Activated CD8-positive, alpha-beta T cell treated with anti-CD3 and anti-CD28 coated beads for 36 hours (primary cell): ENCODE measurements at regions not wholly inside any gene's neighbourhood (a gene's known extent, or its start where the extent isn't known, plus 50 kb on each side); places are given as distances from the start of the nearest gene placed in this dataset.

Experiments used
- ATAC-seq: fragments of 200-7000 bp; cut with Tn5 transposase; one replicate; pipeline ENCODE4 v1.10.0; 2021; ENCODE audit warnings: mild to moderate bottlenecking, moderate library complexity
- CTCF ChIA-PET: fragments of 350-600 bp; sonication (Branson Sonifier 250); formaldehyde crosslinking; loops from one replicate; lab custom pipeline; 2021; ENCODE audit warnings: antibody characterized with exemption; lab: Charles Lee
- POLR2A ChIA-PET: fragments of 350-600 bp; sonication (Branson Sonifier 250); formaldehyde crosslinking; loops from one replicate; lab custom pipeline; 2021; ENCODE audit warnings: antibody characterized with exemption; lab: Charles Lee
- DNase-seq: peaks from one replicate; pipeline ENCODE4 v3.0.0-alpha.2; 2020
- H3K27ac Mint-ChIP-seq: one replicate; pipeline ENCODE4 v1.8.0; 2021; ENCODE audit warnings: mild to moderate bottlenecking, mixed read lengths
- H3K27me3 Mint-ChIP-seq: one replicate; pipeline ENCODE4 v1.8.0; 2021; ENCODE audit warnings: mixed read lengths
- H3K36me3 Mint-ChIP-seq: one replicate; pipeline ENCODE4 v1.8.0; 2021; ENCODE audit warnings: low read depth, mixed read lengths
- H3K4me1 Mint-ChIP-seq: one replicate; pipeline ENCODE4 v1.8.0; 2021; ENCODE audit warnings: low read depth, mixed read lengths
- H3K4me3 Mint-ChIP-seq: one replicate; pipeline ENCODE4 v1.8.0; 2021; ENCODE audit warnings: mild to moderate bottlenecking, moderate library complexity, mixed read lengths
- H3K9me3 Mint-ChIP-seq: one replicate; pipeline ENCODE4 v1.8.0; 2021; ENCODE audit warnings: mixed read lengths
- CTCF ChIP-seq: fragments of 200-600 bp; IDR thresholded peaks from one replicate; pipeline ENCODE4 v1.8.0; 2022; ENCODE audit warnings: antibody characterized with exemption, mild to moderate bottlenecking
- intact Hi-C: fragments of 100-400 bp; cut with micrococcal nuclease; formaldehyde crosslinking; loops from one replicate; pipeline ENCODE4 v1.10.0; 2022

DNA sequence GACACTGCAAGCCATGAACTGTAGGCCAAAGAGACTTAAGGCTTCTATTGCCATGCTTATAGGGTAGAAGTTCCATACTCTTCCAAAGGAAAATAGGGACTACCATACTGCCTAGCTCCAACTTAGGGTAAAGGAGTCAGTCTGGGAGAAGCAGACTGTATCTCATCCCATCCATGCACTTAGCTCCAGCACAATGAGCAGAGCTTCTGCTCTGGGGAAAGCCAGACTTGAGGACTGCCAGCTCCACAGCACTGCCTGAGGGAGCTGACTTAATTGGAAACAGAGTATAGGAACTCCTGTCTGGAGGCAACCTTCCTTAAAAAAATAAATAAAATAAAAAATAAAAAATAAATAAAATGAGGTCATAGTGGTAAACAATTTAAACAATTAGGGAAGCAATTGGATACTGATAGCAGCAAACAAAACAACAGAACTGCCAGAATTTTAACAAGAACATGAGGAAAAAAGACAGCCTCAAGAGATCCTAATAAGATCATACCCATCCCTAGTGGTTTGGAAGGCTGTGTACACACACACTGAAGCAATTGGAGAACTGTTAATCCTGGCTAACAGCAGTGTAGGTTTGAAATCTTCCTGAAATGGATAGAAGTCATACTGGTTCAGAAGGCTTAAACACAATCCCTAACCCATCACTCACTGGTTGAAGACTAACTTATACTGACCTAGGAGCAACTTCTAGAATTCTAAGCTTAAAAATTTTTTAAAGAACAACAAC is 550.1 kb downstream of the TBC1D4 start:
- no peak overlapping the region for H3K27ac Mint-ChIP-seq
- ChIA-PET CTCF (no interaction called here), POLR2A (no interaction called here)
- H3K27me3 Mint-ChIP-seq, result peaks cover 7% of the 10 kb centered on the region
- DNase-seq (no peak), ATAC-seq (no peak)
- intact Hi-C loops, result no loop called here
- no peaks in the 10 kb centered on the region for H3K4me1 Mint-ChIP-seq
- H3K36me3 Mint-ChIP-seq, result no peaks in the 10 kb centered on the region
- TF ChIP-seq CTCF, result no peak
- peaks cover 5% of the 10 kb centered on the region for H3K9me3 Mint-ChIP-seq
- no peak overlapping the region for H3K4me3 Mint-ChIP-seq

- DNase-seq (no peak), ATAC-seq (no peak)
- H3K27me3 Mint-ChIP-seq, result peaks cover 7% of the 10 kb centered on the region
- no peak overlapping the region for H3K4me3 Mint-ChIP-seq
- CTCF ChIA-PET, result no interaction called here
- intact Hi-C loops, result no loop called here
- H3K27ac Mint-ChIP-seq, result no peak overlapping the region
- no peak for TF ChIP-seq CTCF
- H3K4me1 Mint-ChIP-seq, result no peaks in the 10 kb centered on the region
- no peaks in the 10 kb centered on the region for H3K36me3 Mint-ChIP-seq
- POLR2A ChIA-PET, result no interaction called here
- H3K9me3 Mint-ChIP-seq, result peaks cover 5% of the 10 kb centered on the region
These were observed 551.4 kb downstream of the TBC1D4 start for GRCh38 chr13:74930402-74931165.

DNA sequence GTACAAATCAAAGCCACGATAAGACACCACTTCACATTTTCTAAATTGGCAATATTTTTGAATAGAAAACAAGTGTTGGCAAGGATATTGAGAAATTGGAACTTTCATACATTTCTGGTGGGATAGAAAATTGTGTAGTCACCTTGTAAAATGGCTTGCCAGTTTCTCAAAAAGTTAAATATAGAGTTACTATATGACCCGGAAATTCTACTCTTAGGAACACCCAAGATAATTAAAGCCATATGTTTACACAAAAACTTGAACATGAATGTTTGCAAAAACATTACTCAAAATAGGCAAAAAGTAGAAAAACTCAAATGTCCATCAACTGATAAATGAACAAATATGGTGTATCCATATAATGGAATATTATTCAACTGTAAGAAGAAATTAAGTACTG is 552.5 kb downstream of the TBC1D4 start:
- no peak overlapping the region for H3K27ac Mint-ChIP-seq
- ATAC-seq (no peak), DNase-seq (no peak)
- ChIA-PET POLR2A (no interaction called here), CTCF (no interaction called here)
- H3K9me3 Mint-ChIP-seq, result peaks cover 5% of the 10 kb centered on the region
- no peak for TF ChIP-seq CTCF
- intact Hi-C loops, result no loop called here
- no peaks in the 10 kb centered on the region for H3K4me1 Mint-ChIP-seq
- H3K4me3 Mint-ChIP-seq, result no peak overlapping the region
- no peaks in the 10 kb centered on the region for H3K36me3 Mint-ChIP-seq
- H3K27me3 Mint-ChIP-seq, result peaks cover 7% of the 10 kb centered on the region

DNA sequence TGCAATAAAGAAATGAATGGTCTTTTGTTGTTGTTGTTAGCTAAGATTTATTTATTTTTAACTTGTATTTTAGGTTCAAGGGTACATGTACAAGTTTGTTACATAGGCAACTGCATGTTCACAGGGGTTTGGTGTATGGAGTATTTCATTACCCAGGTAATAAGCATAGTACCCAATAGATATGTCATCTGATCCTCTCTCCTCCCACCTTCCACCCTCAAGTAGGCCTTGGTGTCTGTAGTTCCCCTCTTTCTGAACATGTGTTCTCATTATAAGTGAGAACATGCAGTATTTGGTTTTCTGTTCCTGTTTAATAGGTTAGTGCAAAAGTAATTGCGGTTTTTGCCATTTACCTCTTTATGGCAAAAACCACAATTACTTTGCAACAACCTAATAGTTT is 554.1 kb downstream of the TBC1D4 start:
- Mint-ChIP-seq H3K4me1 (no peaks in the 10 kb centered on the region), H3K4me3 (no peak overlapping the region), H3K27ac (no peak overlapping the region), H3K36me3 (no peaks in the 10 kb centered on the region), H3K27me3 (peaks cover 5% of the 10 kb centered on the region), H3K9me3 (peaks cover 5% of the 10 kb centered on the region)
- ATAC-seq, result no peak
- intact Hi-C loops, result no loop called here
- ChIA-PET CTCF (no interaction called here), POLR2A (no interaction called here)
- no peak for TF ChIP-seq CTCF
- DNase-seq, result no peak

GRCh38 chr13:74922963-74923362 is 559.0 kb downstream of the TBC1D4 start:
- no peak for DNase-seq
- Mint-ChIP-seq H3K27me3 (no peaks in the 10 kb centered on the region), H3K27ac (no peak overlapping the region), H3K9me3 (peaks cover 5% of the 10 kb centered on the region), H3K4me1 (no peaks in the 10 kb centered on the region), H3K36me3 (no peaks in the 10 kb centered on the region), H3K4me3 (no peak overlapping the region)
- ChIA-PET POLR2A (no interaction called here), CTCF (no interaction called here)
- intact Hi-C loops, result no loop called here
- ATAC-seq, result no peak
- no peak for TF ChIP-seq CTCF
